Ishikawa (cell line): ENCODE measurements at regions not wholly inside any gene's neighbourhood (a gene's known extent, or its start where the extent isn't known, plus 50 kb on each side); places are given as distances from the start of the nearest gene placed in this dataset.

ENCODE experiments used
- CEBPB ChIP-seq: IDR thresholded peaks from 2 replicates; pipeline ENCODE4 v1.6.1; 2012
- CREB1 ChIP-seq: IDR thresholded peaks from 2 replicates; pipeline ENCODE4 v1.6.1; 2012; ENCODE audit warnings: low read depth
- EGR1 ChIP-seq: IDR thresholded peaks from 2 replicates; pipeline ENCODE4 v1.6.1; 2012
- EP300 ChIP-seq: IDR thresholded peaks from 2 replicates; pipeline ENCODE4 v1.6.1; 2012; ENCODE audit warnings: borderline replicate concordance
- FOXM1 ChIP-seq: IDR thresholded peaks from 2 replicates; pipeline ENCODE4 v1.6.1; 2012; ENCODE audit warnings: low read depth, borderline replicate concordance
- NFIC ChIP-seq: IDR thresholded peaks from 2 replicates; pipeline ENCODE4 v1.6.1; 2012
- RAD21 ChIP-seq: IDR thresholded peaks from 2 replicates; pipeline ENCODE4 v1.6.1; 2012; ENCODE audit warnings: low read depth
- TAF1 ChIP-seq: IDR thresholded peaks from 2 replicates; pipeline ENCODE4 v1.6.1; 2012; ENCODE audit warnings: low read depth, mild to moderate bottlenecking
- TCF12 ChIP-seq: IDR thresholded peaks from 2 replicates; pipeline ENCODE4 v1.6.1; 2012; ENCODE audit warnings: low read depth
- TEAD4 ChIP-seq: IDR thresholded peaks from 2 replicates; pipeline ENCODE4 v1.6.1; 2012
- YY1 ChIP-seq: IDR thresholded peaks from 2 replicates; pipeline ENCODE4 v1.6.1; 2012; ENCODE audit warnings: low read depth
- ZBTB7A ChIP-seq: IDR thresholded peaks from 2 replicates; pipeline ENCODE4 v1.6.1; 2012; ENCODE audit warnings: low read depth
- TF ChIP-seq, protein P1 (sequence below): IDR thresholded peaks from 2 replicates; pipeline ENCODE4 v1.6.1; 2012
- TF ChIP-seq, protein P2 (sequence below): IDR thresholded peaks from 2 replicates; pipeline ENCODE4 v1.6.1; 2012; ENCODE audit warnings: low read depth, mild to moderate bottlenecking
- TF ChIP-seq, protein P3 (sequence below): IDR thresholded peaks from 2 replicates; pipeline ENCODE4 v1.6.1; 2012

DNA sequence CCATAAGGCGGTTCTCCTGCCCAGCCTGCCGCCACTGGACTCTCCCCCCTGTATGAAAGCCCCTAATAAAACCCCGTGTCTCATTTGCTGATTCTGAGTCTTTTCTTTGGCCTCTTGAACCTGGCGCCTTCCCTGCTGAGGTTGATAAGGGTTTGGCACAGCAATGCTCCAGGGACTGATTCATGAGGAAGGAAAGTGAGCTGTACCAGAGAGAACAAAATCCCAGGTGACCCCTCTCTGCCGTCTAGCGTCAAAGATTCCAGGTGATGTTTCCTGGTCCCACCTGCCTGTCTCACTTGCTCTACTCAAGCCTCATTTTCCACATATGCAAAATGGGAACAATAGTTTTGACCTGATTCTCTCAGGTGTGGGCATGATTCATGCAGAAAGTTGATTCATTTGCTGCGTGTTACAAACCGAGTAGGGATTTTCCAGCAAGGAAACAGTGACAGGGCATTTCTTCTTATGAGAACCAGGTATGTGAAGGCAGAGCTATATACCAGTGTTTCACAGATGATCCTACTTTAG is 730.6 kb upstream of the IGFBP3 start:
- TF ChIP-seq, protein P1, sequence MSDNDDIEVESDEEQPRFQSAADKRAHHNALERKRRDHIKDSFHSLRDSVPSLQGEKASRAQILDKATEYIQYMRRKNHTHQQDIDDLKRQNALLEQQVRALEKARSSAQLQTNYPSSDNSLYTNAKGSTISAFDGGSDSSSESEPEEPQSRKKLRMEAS = 0 out of 2 replicates have a peak, but pooled peaks have one; percentile 13
- TF ChIP-seq RAD21 = no peak

DNA sequence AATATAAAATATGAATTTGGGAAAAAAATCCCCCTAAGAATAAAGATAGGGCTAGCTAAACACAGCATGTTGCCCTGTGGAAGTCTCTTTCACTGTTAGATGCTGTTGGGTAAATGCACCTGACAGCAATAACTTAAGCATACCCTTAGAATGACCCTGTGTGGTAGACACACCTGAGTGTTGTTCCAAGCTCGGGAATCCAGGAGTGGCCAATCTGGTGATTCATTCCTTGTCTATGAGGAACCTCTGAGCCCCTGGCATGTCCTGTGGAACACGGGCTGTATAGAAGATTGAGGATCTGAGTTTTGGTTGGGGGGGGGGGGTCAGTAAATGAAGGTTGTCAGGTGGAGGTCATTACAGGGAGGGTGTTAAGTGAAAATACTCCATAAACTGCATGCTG is 730.0 kb upstream of the IGFBP3 start:
- TF ChIP-seq, protein P1 = 0 out of 2 replicates have a peak, but pooled peaks have one; percentile 8
- no peak for TF ChIP-seq TAF1
- TF ChIP-seq TEAD4 = peak; percentile 65
- peak; percentile 47; the same call in 1 of the 2 replicates for TF ChIP-seq EP300
- TF ChIP-seq CEBPB = no peak
- TF ChIP-seq TCF12 = peak; percentile 25; the same call in 1 of the 2 replicates
- no peak for TF ChIP-seq YY1

DNA sequence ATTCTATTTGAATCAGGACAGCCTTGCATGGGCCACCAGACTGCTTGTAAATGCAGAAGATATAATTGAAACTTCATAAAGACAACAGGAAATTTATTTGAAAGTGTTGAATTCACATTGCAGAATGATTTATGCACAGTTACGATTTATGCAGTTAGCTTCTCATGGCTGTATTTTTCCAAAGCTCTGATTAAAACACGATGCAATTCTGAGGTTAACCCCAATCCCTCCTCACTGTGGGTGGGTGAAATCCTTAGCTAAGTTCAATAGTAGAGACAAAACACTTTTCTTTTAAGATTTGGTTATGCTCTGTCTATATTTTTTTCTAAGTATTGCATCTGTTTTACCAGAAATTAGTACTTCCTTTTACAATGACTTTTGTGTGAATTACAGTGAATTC is 728.8 kb upstream of the IGFBP3 start:
- TF ChIP-seq EP300 (no peak), TAF1 (no peak), CEBPB (no peak), NFIC (no peak), TEAD4 (no peak)

DNA sequence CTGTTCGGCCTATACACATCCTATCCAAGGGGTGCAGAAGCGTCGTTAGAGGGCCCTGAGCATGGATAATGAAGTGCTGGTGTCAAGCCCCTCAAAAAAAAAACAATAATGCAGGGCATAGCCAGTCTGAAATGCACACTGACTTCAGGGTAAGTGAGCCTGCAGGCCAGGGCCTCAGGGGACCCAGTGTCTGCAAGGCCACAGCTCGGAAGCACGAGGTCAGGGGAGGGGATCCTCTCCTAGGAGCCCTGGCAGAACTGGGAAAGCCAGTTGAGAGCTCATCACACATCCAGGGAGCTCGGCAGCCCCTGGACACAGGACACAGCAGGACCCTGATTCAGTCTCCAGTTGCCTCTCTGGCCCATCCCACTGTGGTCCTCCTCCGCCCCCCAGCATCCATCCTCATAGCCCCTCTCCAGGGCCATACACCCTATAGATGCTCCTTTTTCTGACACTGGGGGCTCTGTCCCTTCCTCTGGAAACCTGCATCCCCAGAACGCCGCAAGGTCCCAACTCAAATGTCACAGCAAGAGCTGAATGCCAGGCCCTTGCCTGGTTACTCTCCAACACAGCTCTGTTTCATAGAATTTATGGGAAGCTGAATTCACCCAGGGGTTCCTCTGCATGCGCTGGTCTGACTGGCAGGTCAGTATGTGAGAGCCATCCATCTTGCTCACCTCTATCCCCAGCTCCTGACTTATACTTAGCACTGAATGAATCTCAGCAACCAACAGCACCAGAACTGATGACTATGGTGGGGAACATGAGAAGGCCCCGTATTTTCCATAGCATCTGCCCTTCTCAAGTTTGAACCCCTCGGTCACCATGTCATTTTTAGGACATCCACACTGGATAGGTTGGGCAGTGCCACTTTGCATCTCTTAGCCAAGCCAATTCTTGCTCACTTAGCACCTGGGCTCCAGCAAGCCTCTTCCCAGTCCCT is 717.0 kb upstream of the IGFBP3 start:
- TF ChIP-seq EP300 (no peak), CEBPB (no peak), RAD21 (no peak), EGR1 (no peak), CREB1 (no peak)
- TF ChIP-seq, protein P2, sequence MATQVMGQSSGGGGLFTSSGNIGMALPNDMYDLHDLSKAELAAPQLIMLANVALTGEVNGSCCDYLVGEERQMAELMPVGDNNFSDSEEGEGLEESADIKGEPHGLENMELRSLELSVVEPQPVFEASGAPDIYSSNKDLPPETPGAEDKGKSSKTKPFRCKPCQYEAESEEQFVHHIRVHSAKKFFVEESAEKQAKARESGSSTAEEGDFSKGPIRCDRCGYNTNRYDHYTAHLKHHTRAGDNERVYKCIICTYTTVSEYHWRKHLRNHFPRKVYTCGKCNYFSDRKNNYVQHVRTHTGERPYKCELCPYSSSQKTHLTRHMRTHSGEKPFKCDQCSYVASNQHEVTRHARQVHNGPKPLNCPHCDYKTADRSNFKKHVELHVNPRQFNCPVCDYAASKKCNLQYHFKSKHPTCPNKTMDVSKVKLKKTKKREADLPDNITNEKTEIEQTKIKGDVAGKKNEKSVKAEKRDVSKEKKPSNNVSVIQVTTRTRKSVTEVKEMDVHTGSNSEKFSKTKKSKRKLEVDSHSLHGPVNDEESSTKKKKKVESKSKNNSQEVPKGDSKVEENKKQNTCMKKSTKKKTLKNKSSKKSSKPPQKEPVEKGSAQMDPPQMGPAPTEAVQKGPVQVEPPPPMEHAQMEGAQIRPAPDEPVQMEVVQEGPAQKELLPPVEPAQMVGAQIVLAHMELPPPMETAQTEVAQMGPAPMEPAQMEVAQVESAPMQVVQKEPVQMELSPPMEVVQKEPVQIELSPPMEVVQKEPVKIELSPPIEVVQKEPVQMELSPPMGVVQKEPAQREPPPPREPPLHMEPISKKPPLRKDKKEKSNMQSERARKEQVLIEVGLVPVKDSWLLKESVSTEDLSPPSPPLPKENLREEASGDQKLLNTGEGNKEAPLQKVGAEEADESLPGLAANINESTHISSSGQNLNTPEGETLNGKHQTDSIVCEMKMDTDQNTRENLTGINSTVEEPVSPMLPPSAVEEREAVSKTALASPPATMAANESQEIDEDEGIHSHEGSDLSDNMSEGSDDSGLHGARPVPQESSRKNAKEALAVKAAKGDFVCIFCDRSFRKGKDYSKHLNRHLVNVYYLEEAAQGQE = no peak

DNA sequence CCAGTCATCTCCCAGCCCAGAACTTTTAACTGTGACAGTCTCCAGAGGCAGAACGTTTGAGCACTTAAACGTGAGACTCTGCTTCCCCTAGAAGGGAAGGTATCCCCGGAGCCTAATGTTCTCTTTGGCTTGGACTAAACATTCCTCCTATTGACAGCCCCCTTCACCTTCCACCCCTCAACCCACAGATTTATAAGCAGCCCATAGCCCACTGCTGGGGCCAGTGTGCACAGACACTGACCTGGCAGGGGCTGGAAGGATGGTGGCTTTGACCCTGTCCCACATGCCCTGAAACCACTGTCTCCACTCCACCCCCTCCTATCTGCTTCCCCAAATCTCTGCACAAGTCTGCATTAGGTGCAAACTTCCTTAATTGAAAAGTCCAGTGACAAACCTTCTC is 715.0 kb upstream of the IGFBP3 start:
- TF ChIP-seq, protein P2 = no peak
- TF ChIP-seq FOXM1 (no peak), ZBTB7A (no peak), EGR1 (no peak), TAF1 (no peak), TEAD4 (no peak), TCF12 (no peak), NFIC (no peak)
- TF ChIP-seq, protein P3, sequence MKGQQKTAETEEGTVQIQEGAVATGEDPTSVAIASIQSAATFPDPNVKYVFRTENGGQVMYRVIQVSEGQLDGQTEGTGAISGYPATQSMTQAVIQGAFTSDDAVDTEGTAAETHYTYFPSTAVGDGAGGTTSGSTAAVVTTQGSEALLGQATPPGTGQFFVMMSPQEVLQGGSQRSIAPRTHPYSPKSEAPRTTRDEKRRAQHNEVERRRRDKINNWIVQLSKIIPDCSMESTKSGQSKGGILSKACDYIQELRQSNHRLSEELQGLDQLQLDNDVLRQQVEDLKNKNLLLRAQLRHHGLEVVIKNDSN = no peak
- TF ChIP-seq, protein P1 = no peak

DNA sequence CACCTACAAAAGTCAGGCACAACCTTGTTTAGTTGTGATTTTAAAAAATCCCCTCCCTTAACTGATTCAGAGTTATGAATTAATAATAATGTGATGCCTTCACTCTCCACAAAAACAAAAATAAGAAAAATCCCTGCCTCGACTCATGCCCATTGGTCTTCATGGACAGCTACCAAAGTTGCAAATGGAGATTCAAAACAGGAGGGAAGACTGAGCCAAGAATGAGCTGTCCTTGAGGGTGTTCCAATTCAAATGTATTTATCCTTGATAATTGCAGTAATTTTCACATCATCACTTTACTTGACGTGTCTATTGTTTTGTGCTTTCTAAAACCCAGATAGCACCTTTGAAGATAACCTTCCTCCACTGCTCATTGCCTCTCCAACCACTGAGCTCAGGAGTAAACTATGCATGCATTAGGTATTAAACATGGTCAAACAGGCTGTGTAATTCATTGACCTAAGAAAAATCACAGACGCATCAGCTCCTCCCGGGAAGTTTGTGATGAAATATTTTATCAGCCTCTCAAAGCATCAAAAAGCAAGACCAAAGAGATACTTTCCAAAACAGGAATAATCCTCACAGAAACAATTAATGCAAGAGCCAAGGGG is 712.7 kb upstream of the IGFBP3 start:
- TF ChIP-seq TCF12 (no peak), ZBTB7A (no peak), CEBPB (no peak)
- TF ChIP-seq, protein P2 = no peak
- TF ChIP-seq, protein P1 = no peak
